ENCODE measurements at regions not wholly inside any gene's neighbourhood (a gene's known extent, or its start where the extent isn't known, plus 50 kb on each side); places are given as distances from the start of the nearest gene placed in this dataset.
A peak's percentile ranks its signal among the peaks of the same experiment; 100 is the strongest.

DNA sequence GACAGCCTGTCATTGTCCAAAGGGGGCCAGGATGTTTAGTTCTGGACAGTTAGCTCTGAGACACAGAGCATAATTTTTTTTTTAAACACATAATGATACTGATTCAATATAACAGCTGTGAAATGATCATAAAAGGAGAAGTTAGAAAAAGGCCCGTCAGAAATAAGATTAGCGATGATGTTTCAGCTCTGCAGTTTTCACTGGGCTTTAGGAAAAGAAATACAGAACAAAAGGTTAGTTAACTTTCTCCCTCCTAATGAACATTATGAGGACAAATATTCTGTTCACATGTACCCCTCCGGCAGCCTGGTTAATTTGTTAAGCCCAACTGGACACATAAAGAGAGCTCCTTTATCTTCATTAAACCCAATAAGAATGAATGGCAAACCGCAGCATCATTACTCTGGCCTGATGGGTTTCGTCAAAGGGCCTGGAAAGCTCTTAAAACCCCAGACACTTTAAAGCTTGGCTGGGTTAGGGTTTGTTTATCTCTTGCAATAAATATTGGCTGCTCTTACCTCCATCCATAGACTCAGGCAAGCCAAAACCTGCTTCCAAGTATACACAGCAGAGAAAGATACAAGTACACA is 394.6 kb downstream of the KIF16B start:
- H3K4me1 ChIP-seq (ENCODE audit: insufficient read depth, low read length): no peaks in the 10 kb centered on the region
- no peak for DNase-seq
- no peaks in the 10 kb centered on the region for H3K36me3 ChIP-seq (ENCODE audit: insufficient read depth, low read length)
- intact Hi-C loops (cut with DNase I, micrococcal nuclease): no loop called here
- TF ChIP-seq, protein P1, sequence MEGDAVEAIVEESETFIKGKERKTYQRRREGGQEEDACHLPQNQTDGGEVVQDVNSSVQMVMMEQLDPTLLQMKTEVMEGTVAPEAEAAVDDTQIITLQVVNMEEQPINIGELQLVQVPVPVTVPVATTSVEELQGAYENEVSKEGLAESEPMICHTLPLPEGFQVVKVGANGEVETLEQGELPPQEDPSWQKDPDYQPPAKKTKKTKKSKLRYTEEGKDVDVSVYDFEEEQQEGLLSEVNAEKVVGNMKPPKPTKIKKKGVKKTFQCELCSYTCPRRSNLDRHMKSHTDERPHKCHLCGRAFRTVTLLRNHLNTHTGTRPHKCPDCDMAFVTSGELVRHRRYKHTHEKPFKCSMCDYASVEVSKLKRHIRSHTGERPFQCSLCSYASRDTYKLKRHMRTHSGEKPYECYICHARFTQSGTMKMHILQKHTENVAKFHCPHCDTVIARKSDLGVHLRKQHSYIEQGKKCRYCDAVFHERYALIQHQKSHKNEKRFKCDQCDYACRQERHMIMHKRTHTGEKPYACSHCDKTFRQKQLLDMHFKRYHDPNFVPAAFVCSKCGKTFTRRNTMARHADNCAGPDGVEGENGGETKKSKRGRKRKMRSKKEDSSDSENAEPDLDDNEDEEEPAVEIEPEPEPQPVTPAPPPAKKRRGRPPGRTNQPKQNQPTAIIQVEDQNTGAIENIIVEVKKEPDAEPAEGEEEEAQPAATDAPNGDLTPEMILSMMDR (IDR thresholded peaks at IDR 0.05): no peak
- H3K36me3 Mint-ChIP-seq (ENCODE audit: low read depth): no peaks in the 10 kb centered on the region
- no peaks in the 10 kb centered on the region for H3K27me3 ChIP-seq (ENCODE audit: control insufficient read depth in 1 of 2, insufficient read depth in 2 of 2, low read length in 2 of 2)
- POLR2A ChIA-PET: no interaction called here
- H3K4me3 ChIP-seq (ENCODE audit: low read length): no peak overlapping the region
- no peak overlapping the region for H3K4me3 Mint-ChIP-seq
- H3K9me3 Mint-ChIP-seq: peaks cover 12% of the 10 kb centered on the region
- no peaks in the 10 kb centered on the region for H3K4me1 Mint-ChIP-seq (ENCODE audit: low read depth)
- H3K27ac Mint-ChIP-seq: no peak overlapping the region
- H3K9me3 ChIP-seq (ENCODE audit: control insufficient read depth in 1 of 2, insufficient read depth in 1 of 2, low read length in 2 of 2): no peaks in the 10 kb centered on the region
- CTCF ChIA-PET: no interaction called here
- H3K27me3 Mint-ChIP-seq: no peaks in the 10 kb centered on the region
- no peak overlapping the region for H3K27ac ChIP-seq (ENCODE audit: low read depth in 1 of 2, low read length in 2 of 2)
- no peak for ATAC-seq (ENCODE audit: poor library complexity)

DNA sequence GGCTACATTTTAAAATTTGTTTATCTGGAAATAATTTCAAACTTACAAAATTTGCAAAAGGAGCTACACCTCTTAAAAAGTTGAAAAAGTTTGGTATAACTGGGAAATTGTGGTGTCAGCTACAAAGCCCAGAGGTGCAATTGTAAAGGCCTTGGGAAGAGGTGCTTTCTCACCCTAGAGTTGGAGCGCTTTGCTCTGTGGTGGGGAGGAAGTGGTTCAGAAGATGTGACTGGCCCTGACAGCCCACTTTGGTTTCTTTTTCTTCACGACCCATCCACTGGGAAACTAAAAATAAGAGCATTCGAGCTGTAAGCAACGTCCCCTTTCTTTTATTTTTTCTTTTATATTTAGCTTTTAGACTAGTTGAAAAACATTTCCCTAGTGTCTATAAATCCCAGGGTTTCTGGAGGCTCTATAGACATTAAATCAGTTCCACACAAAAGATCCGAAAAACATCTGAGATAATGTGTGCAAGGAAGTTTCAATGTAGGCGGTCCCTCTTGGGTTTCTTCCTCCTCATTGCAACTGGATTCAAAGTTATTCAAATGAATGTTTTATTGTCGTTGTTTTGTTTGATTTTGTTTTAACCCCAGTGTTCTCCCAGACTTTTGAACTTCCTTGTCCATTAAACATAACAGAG is 397.8 kb downstream of the KIF16B start:
- Mint-ChIP-seq H3K36me3 (ENCODE audit: low read depth) (no peaks in the 10 kb centered on the region), H3K27me3 (no peaks in the 10 kb centered on the region), H3K27ac (no peak overlapping the region), H3K4me1 (ENCODE audit: low read depth) (no peaks in the 10 kb centered on the region), H3K9me3 (peaks cover 5% of the 10 kb centered on the region), H3K4me3 (no peak overlapping the region)
- Histone ChIP-seq H3K4me3 (ENCODE audit: low read length) (no peak overlapping the region), H3K4me1 (ENCODE audit: insufficient read depth, low read length) (no peaks in the 10 kb centered on the region), H3K9me3 (ENCODE audit: control insufficient read depth in 1 of 2, insufficient read depth in 1 of 2, low read length in 2 of 2) (no peaks in the 10 kb centered on the region), H3K36me3 (ENCODE audit: insufficient read depth, low read length) (no peaks in the 10 kb centered on the region), H3K27me3 (ENCODE audit: control insufficient read depth in 1 of 2, insufficient read depth in 2 of 2, low read length in 2 of 2) (no peaks in the 10 kb centered on the region), H3K27ac (ENCODE audit: low read depth in 1 of 2, low read length in 2 of 2) (no peak overlapping the region)
- TF ChIP-seq, protein P1 (IDR thresholded peaks at IDR 0.05): no peak
- DNase-seq: peak in 1 of 14 experiments; percentile 6
- ATAC-seq (ENCODE audit: poor library complexity): no peak
- POLR2A ChIA-PET: interaction anchor here (0.9 kb wide), 1 partner anchor 14 kb away, joined by 4 read pairs; no protein-coding TSS in a partner anchor
- intact Hi-C loops (cut with DNase I, micrococcal nuclease): no loop called here
- CTCF ChIA-PET: no interaction called here

DNA sequence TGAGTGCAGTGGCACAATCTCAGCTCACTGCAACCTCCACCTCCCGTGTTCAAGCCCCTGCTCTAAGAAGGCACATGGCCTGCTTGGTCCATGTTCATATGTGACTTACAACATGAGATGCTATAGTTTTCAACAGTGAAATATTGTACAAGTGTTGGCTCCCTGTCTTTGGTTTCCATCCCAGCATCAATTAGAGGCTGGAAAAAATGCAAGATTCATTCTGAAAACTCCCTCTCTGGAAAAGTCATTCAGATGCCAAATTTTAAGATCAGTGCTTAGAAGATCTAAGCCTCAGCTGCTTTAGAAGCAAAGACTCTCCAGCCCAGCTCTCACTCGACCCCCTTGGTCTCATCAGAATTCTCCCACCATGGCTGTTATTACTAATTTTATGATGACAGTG is 398.9 kb downstream of the KIF16B start:
- no peaks in the 10 kb centered on the region for H3K36me3 ChIP-seq (ENCODE audit: insufficient read depth, low read length)
- ChIA-PET POLR2A (no interaction called here), CTCF (no interaction called here)
- Mint-ChIP-seq H3K9me3 (peaks cover 5% of the 10 kb centered on the region), H3K27ac (no peak overlapping the region), H3K4me1 (ENCODE audit: low read depth) (no peaks in the 10 kb centered on the region), H3K4me3 (no peak overlapping the region), H3K36me3 (ENCODE audit: low read depth) (no peaks in the 10 kb centered on the region), H3K27me3 (no peaks in the 10 kb centered on the region)
- H3K9me3 ChIP-seq (ENCODE audit: control insufficient read depth in 1 of 2, insufficient read depth in 1 of 2, low read length in 2 of 2): peaks cover 0 to 2% of the 10 kb centered on the region in 2 experiments
- TF ChIP-seq, protein P1 (IDR thresholded peaks at IDR 0.05): no peak
- DNase-seq (no peak), ATAC-seq (ENCODE audit: poor library complexity) (no peak)
- H3K4me1 ChIP-seq (ENCODE audit: insufficient read depth, low read length): no peaks in the 10 kb centered on the region
- H3K4me3 ChIP-seq (ENCODE audit: low read length): no peak overlapping the region
- H3K27me3 ChIP-seq (ENCODE audit: control insufficient read depth in 1 of 2, insufficient read depth in 2 of 2, low read length in 2 of 2): no peaks in the 10 kb centered on the region
- intact Hi-C loops (cut with DNase I, micrococcal nuclease): no loop called here
- H3K27ac ChIP-seq (ENCODE audit: low read depth in 1 of 2, low read length in 2 of 2): no peak overlapping the region

All from CD4-positive, alpha-beta T cell (primary cell).